WERI-Rb-1 (cell line): ENCODE measurements at regions not wholly inside any gene's neighbourhood (a gene's known extent, or its start where the extent isn't known, plus 50 kb on each side); places are given as distances from the start of the nearest gene placed in this dataset.

Experiments
- DNase-seq: peaks from one replicate; pipeline ENCODE4 v3.0.0-alpha.2; 2020
- H3K27ac ChIP-seq: fragments of 250-450 bp; sonication (Bioruptor Pico); 2 replicates; pipeline ENCODE4 v1.5.1; 2020; ENCODE audit warnings: mild to moderate bottlenecking, moderate library complexity
- H3K27me3 ChIP-seq: fragments of 250-450 bp; sonication (Bioruptor Pico); 2 replicates; pipeline ENCODE4 v1.5.1; 2021; ENCODE audit warnings: mild to moderate bottlenecking, low read depth, moderate library complexity; ENCODE audit not compliant: insufficient read depth, severe bottlenecking
- H3K36me3 ChIP-seq: fragments of 250-450 bp; sonication (Bioruptor Pico); 2 replicates; pipeline ENCODE4 v1.5.1; 2020; ENCODE audit warnings: mild to moderate bottlenecking, moderate library complexity
- H3K4me3 ChIP-seq: 2 replicates; pipeline ENCODE4 v1.5.1; 2011; ENCODE audit warnings: low read depth, mild to moderate bottlenecking, control low read depth, low read length
- H3K9me3 ChIP-seq: fragments of 250-450 bp; sonication (Bioruptor Pico); 2 replicates; pipeline ENCODE4 v1.5.1; 2021; ENCODE audit warnings: mild to moderate bottlenecking, moderate library complexity; ENCODE audit not compliant: severe bottlenecking
- CTCF ChIP-seq: IDR thresholded peaks from 2 replicates; pipeline ENCODE4 v1.5.1; 2011; ENCODE audit warnings: low read depth, mild to moderate bottlenecking, control low read depth, inconsistent platforms, low read length

- no peaks in the 10 kb centered on the region for H3K36me3 ChIP-seq
- no peaks in the 10 kb centered on the region for H3K9me3 ChIP-seq
- no peak for DNase-seq
- H3K27ac ChIP-seq = no peak overlapping the region
- H3K27me3 ChIP-seq = no peaks in the 10 kb centered on the region
- H3K4me3 ChIP-seq = no peak overlapping the region
- no peak for TF ChIP-seq CTCF
These were observed 207.9 kb upstream of the EYA4 start for GRCh38 chr6:133033263-133033662.

- Histone ChIP-seq H3K27ac (no peak overlapping the region), H3K9me3 (no peaks in the 10 kb centered on the region), H3K4me3 (no peak overlapping the region), H3K36me3 (no peaks in the 10 kb centered on the region), H3K27me3 (peaks cover 3% of the 10 kb centered on the region)
- DNase-seq = no peak
- no peak for TF ChIP-seq CTCF
These were observed 206.5 kb upstream of the EYA4 start for GRCh38 chr6:133034509-133035206.

GRCh38 chr6:133040094-133040802, 200.9 kb upstream of the EYA4 start:
- Histone ChIP-seq H3K4me3 (no peak overlapping the region), H3K36me3 (no peaks in the 10 kb centered on the region), H3K27ac (no peak overlapping the region), H3K27me3 (peaks cover 3% of the 10 kb centered on the region), H3K9me3 (no peaks in the 10 kb centered on the region)
- peak; percentile 11 for DNase-seq
- TF ChIP-seq CTCF = peak; percentile 39

GRCh38 chr6:133040803-133041419, 200.2 kb upstream of the EYA4 start:
- peak; percentile 53 for DNase-seq
- TF ChIP-seq CTCF = no peak
- no peak overlapping the region for H3K27ac ChIP-seq
- H3K27me3 ChIP-seq = peaks cover 3% of the 10 kb centered on the region
- no peak overlapping the region for H3K4me3 ChIP-seq
- no peaks in the 10 kb centered on the region for H3K9me3 ChIP-seq
- no peaks in the 10 kb centered on the region for H3K36me3 ChIP-seq

GRCh38 chr6:133042550-133043120, 198.5 kb upstream of the EYA4 start:
- no peak for TF ChIP-seq CTCF

More at GRCh38 chr6:133042550-133043120, 198.5 kb upstream of the EYA4 start:
- no peak overlapping the region for H3K27ac ChIP-seq
- H3K36me3 ChIP-seq = no peaks in the 10 kb centered on the region
- H3K9me3 ChIP-seq = no peaks in the 10 kb centered on the region
- no peak for DNase-seq
- H3K27me3 ChIP-seq = peaks cover 3% of the 10 kb centered on the region
- no peak overlapping the region for H3K4me3 ChIP-seq
